MM.1S (cell line): ENCODE measurements at regions not wholly inside any gene's neighbourhood (a gene's known extent, or its start where the extent isn't known, plus 50 kb on each side); places are given as distances from the start of the nearest gene placed in this dataset.

ENCODE experiments used
- CTCF ChIP-seq: fragments of 300-600 bp; sonication (generic); IDR thresholded peaks from 2 replicates; pipeline ENCODE4 v1.5.1; 2016; ENCODE audit warnings: antibody characterized with exemption, low read length, mixed read lengths
- EZH2phosphoT487 ChIP-seq: fragments of 300-600 bp; sonication (generic); IDR thresholded peaks from 2 replicates; pipeline ENCODE4 v1.6.1; 2018; ENCODE audit warnings: antibody characterized with exemption, low read length

DNA sequence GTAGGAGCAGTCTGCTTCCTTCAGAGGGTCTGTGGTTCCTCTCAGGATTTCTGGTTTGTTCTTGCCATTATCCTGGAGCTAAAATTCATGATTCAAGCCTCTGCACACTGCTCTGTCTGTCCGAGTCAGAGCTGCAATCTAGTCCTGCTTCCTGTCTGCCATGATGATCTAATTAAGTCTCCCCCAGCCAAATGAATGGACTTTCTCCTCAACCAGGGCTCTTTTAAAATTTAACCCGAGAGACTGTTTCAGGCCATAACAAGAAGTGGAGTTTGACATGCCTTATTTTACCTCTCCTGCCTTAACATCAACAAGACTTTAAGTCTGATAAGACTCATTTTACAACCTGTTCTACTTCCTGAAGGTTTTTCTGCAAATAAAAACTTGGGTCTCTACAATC is 1009.6 kb upstream of the DDX18 start:
- no peak for TF ChIP-seq CTCF
- no peak for TF ChIP-seq EZH2phosphoT487
